GM19467 (cell line): ENCODE measurements at regions not wholly inside any gene's neighbourhood (a gene's known extent, or its start where the extent isn't known, plus 50 kb on each side); places are given as distances from the start of the nearest gene placed in this dataset.

Experiments
- ATAC-seq: cut with Tn5 transposase; IDR thresholded peaks from one replicate; pipeline ENCODE4 v1.9.1; 2021; ENCODE audit warnings: mild to moderate bottlenecking, moderate library complexity; ENCODE audit not compliant: unreplicated experiment

DNA sequence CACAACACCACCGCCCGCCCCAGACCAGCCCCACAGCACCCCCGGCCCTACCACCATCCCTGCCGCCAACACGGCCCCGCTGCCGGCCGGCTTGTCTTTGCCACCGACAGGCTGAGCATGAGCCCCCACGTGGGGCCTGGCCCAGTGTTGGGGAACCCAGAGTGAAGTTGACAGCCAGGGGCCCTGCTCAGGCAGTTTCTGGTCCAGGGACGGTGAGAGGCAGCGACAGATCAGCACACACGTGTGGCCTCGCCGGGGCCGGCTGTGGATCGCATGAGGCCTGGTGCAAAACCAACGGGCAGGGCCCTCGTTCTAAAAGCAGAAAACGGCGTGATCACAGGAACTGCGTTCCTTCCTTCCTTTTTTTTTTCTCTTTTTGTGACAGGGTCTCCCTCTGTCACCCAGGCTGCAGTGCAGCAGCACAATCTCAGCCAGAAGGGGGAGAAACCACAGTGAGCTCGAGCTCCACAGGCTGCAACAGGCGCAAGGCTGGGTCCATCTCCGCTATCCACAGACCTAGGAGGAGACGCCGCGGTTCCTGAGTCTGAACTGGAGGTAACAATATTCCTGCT, 50.5 kb upstream of the FBRSL1 start:
- ATAC-seq = no peak

DNA sequence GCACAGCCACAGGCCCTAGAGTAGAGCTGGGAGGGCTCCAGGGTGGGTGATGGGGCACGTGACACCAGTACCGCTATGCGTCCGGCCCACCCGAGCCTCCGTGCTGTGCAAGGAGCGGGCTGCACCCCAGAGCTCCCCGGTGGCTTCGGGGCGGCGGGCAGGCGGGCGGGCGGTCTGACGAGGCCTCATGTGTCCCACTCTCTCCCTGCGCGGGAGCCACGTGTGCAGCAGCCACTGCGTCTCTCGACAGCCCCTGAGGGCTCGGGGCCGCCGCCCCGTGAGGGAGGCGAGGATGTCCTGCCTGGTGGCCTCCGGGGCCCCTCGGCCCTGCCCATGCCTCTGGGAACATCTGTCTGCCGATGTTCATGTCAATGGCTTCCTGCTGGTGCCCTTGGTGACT, 51.2 kb upstream of the FBRSL1 start:
- no peak for ATAC-seq

DNA sequence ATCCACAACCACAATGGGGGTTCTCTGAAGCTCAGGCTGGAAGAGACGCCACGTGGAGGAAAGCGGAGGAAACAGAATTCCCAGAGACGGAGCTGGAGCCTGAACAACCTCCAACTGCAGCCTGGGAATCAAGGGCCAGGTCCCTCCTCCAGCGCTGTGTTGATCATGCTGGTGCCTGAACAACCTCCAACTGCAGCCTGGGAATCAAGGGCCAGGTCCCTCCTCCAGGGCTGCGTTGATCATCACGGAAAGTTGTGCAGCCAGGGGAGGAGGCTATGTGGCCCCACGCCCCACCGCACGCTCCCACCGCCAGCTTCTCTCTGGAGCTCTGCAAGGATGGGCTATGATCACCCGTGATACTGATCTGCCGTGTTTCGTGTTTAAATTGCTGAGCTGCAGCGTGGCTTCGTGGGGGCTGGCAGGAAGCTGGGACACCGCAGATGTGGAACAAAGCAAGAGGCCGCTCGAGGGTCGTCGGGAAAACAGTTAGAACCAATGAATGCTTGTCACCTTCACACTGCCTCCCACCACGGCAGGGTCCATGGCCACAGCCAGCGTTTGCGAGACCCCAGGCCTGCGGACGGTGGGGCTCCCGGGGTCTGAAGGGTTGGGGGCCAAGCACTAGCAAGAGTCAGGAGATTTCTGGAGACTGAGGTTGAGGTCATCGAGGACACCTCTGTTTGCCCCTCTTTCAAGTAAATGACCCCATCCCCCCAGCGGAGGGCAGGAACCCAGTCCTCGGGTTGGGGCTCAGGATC, 51.8 kb upstream of the FBRSL1 start:
- ATAC-seq = no peak

DNA sequence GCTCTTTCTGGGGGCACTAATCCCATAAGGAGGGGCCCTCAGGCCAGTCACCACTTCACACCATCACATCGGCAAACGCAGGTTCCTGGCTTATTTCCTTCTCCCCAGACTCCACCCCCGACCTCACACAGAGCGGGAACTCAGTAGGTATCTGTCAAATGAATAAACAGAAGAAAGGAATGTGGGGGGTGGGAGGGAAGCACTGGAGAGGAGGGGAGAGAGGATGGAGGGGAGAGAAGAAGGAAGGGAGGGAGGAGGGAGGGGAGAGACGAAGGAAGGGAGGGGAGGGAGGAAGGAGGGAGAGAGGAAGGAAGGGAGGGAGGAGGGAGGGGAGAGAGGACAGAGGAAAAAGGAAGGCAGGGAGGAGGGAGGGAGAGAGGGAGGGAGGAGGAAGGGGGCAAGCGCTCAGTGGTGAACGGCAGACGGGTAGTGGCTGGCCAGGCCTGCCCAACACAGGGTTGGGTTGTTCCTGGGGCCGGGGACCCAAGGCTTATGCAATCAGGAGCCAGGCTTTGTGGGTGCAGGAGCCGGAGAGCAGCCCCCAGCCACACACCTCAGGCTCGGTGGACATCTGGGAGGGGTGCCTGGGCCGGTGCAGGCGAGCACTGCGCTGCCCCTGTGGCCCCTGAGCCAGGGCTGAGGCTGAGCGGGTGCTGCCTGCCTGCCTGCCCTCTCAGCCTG, 52.6 kb upstream of the FBRSL1 start:
- no peak for ATAC-seq

- ATAC-seq = no peak
Observed at GRCh38 chr12:132436791-132437251, 53.1 kb upstream of the FBRSL1 start.

- no peak for ATAC-seq
Observed at GRCh38 chr12:132435486-132436187, 54.3 kb upstream of the FBRSL1 start.

GRCh38 chr12:132433641-132434395, 56.1 kb upstream of the FBRSL1 start:
- no peak for ATAC-seq

DNA sequence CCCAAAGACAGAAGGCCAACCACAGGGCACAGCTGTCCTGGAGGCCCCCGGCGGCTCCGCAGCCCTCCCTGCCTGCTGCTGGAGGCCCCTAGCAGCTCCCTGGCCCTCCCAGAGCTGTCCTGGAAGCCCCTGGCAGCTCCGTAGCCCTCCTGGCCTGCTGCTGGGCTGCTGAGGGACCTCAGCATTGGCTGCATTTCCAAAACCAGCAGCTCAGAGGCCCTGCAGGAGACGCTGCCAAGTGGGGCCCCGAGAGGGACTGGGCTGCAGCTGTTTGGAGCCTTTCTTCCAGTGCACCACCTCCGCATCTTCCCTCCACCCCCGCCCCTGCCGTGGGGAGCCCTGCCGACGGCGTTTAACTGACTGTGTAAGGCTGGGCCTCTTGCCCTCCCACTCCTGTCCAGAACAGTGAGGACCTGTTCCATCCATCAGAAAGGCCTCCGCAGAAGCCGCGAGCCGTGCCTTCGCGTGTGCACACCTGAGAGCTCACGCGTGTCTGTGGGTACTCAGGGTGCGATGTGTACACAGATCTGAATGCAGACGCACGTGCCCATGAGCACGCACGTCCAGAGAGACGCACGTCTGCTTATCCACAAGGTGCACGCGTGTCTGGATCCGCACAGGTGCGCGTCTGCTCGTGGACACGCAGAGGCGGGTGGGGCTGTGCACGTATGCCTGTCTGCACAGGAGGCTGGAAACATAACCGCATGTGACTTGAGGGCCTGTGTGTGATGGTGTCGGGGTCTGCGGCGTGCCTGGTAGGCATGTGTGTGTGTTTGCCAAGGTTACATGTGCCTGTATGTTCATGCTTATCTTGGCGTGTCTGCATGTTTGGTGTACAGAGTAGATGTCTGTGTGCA, 57.0 kb upstream of the FBRSL1 start:
- ATAC-seq = no peak

GRCh38 chr12:132432126-132432705, 57.7 kb upstream of the FBRSL1 start:
- ATAC-seq = no peak

DNA sequence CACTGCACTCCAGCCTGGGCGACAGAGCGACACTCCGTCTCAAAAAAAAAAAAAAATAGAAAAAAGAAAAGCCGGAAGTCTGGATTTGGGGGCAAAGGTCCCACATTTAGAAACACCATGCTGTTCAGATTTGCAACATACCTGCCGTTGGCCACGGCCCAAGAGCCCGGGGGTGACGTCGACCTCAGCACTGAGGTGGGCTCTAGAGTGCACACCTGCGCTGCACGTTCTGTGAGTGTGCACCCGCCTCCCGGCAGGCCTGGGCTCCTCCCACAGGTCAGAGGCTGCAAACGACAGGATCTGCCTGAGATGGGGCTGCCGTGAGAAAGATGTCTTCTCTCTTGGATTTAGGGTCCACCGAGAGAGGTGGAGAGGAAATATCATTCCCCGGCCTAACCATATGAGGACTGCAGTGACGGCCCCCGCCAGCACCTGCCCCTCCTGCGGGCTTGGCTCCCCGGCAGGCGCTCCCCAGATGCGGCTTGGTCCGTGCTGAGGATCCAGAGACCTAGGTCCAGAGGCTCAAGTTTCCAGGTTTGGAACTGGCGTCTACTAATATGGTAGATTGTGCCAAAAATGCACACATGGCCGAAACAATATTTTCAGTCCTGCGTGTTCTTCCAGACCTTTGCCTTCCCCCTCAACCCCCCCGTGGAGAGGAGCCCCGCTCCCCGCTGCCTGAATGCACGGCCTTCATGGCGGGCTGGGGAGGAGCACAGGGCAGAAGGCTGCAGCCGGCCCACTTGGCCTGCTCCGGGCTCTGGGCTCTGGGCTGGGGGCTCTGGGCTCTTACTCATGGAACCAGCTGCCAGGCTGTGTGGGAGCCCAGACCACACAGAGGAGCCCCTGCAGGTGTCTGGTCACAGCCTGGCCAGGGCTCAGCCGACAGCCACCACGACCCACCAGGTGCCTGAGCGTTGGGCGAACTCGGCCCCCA, 58.8 kb upstream of the FBRSL1 start:
- ATAC-seq = no peak

DNA sequence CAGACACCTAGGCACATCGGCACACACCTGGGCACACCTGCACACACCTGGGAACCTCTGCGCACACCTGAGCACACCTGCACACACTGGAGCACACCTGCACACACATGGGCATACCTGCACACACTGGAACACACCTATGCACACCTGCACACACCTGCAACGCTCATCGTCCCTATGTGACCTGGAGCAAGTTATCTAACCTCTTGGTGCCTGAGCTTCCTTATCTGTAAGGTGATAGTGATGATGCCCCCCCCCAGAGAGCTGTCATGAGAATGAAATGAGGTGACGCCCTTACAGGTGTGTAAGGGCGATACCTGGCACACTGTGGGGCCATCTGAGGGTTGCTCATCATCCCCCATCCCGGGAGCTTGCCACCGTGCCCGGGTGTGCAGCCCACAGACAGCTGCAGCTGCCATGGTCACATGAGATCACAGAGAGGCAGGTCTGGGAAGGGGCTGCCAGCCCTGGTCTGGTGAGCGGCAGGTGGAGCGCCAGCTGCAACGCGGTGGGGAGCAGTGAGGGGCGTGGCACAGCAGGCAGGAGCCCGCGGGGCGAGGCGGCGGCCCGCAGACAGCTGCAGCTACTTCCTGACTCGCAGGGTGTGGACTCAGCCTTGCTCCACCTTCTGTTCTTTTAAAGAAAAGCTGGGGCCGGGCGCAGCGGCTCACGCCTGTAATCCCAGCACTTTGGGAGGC, 59.9 kb upstream of the FBRSL1 start:
- no peak for ATAC-seq

GRCh38 chr12:132429602-132429945, 60.4 kb upstream of the FBRSL1 start:
- ATAC-seq = no peak

GRCh38 chr12:132428936-132429601, 60.9 kb upstream of the FBRSL1 start:
- ATAC-seq = no peak

DNA sequence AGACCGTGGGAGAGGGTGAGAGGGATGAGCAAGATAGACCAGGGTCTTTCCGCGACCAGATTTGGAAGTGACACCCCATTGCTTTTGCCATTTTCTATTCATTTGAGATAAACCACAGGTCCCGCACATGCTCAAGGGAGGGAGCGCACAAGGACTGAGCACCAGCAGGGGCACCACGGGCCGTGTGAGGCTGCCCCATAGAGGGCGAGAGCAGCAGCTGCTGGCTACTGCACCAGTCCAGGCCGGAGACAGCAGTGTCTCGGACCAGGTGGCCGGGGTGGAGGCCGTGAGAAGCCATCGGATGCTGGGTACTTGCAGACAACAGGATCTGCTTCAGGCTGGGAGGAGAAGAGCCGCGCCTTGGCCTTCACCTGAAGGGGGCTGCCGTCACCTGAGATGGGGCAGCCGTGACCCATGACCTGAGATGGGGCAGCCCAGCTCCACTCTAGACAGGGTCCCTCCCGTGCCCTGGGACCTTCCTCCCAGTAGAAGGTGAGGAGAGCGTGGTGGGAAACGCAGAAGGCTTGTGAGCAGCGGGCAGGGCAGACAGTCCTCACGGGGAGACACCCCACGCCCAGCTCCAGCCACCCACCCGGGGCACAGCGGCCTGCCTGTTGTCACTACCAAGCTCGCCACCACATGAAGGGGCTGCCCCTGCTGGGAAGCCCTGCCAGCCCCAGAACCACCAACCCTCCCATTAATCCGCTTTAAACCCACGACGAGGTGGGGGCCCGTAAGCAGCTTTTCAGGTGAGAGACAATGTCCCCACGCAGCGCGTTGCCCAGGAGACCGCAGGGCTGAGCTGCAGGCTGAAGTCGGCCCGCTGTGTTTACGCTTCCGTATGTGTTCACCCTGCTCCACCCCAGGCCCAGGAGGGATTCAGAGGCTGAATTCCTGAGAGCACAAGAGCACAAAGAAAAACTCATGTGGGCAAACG, 61.7 kb upstream of the FBRSL1 start:
- no peak for ATAC-seq

- ATAC-seq = no peak
Observed at GRCh38 chr12:132427174-132427768, 62.7 kb upstream of the FBRSL1 start.
